HG03432 (cell line): ENCODE measurements at regions not wholly inside any gene's neighbourhood (a gene's known extent, or its start where the extent isn't known, plus 50 kb on each side); places are given as distances from the start of the nearest gene placed in this dataset.

Source experiments
- ATAC-seq: cut with Tn5 transposase; IDR thresholded peaks from one replicate; pipeline ENCODE4 v1.9.1; 2021; ENCODE audit warnings: mild to moderate bottlenecking, moderate library complexity; ENCODE audit not compliant: unreplicated experiment

- ATAC-seq = no peak
These were observed 101.9 kb downstream of the PLK2 start for GRCh38 chr5:58357799-58358500.

GRCh38 chr5:58357121-58357520, 102.8 kb downstream of the PLK2 start:
- ATAC-seq = no peak

GRCh38 chr5:58356662-58357061, 103.2 kb downstream of the PLK2 start:
- no peak for ATAC-seq

- ATAC-seq = no peak
These were observed 105.1 kb downstream of the PLK2 start for GRCh38 chr5:58354827-58355226.

- no peak for ATAC-seq
These were observed 105.9 kb downstream of the PLK2 start for GRCh38 chr5:58353992-58354391.

DNA sequence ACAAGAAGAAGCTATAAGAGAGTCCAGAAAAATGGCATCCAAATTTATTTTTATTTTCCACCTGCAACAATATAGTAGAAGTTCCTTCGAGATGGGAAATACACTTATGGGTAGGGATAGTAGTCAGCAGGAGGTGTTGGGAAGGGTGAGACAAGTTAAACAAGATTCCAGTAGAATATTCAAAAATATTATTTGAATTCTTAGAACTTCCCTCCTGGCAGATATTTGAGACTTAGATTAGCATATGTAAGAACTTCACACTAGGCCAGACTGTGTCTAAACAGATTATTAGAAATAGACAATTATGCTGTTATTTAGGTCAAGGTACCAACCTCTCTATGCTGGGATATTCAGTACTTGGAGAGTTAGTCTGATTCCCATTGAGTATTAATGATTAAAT, 108.7 kb downstream of the PLK2 start:
- ATAC-seq = no peak

DNA sequence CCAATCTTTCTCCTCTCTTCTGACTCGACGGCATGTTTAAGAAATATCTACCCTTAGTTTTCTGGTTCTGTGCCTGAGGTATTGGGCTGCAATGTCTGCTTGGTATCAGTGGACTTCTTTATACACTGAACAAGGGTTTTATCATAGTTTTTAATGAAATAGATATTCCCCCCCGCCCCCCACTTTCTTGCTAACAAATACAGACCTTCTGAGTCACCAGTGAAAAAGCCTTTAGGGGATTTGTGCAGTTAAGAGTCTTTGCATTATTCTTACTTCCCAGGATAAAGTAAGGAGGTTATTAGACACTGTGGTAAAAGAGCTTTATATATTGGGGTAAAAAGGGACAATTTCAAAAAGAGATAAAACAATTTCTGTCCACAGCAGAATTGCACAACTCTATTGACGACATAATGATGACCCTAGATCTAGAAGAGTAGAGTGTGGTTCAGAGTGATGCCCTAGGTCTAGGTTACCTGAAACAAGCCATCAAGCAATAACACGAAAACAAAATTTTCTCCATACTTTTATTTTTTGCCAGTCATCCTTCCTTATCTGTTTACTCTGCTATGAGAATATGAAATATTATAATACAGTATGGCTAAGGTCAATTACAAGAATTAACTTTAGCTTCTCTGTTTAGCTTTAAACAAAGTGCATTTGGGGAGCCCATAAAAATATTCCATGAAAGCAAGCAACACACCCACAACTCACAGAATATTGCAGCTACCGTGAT, 110.7 kb downstream of the PLK2 start:
- no peak for ATAC-seq

DNA sequence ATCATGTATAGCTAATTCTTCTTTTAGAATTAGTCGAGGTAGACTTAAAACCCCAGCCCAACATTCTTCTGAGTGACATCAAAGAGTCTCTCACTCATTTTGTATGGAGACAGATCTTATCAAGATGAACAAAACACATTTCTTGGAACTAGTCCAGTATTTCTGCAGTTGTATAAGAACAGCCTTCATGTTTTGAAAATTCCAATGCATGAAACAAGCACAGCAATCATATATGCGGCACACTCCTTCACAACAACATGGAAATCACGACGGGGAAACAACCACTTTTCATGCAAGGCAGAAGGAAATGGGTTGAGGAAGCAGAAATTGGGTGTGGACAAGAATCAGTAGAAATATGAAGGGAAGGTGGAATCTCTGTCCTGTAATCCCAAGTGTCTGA, 113.8 kb downstream of the PLK2 start:
- no peak for ATAC-seq

GRCh38 chr5:58341476-58341875, 118.4 kb downstream of the PLK2 start:
- ATAC-seq = no peak

GRCh38 chr5:58335518-58335917, 124.4 kb downstream of the PLK2 start:
- ATAC-seq = no peak

- ATAC-seq = no peak
These were observed 125.9 kb downstream of the PLK2 start for GRCh38 chr5:58334035-58334434.

GRCh38 chr5:58330781-58331180, 129.1 kb downstream of the PLK2 start:
- no peak for ATAC-seq

GRCh38 chr5:58327289-58327688, 132.6 kb downstream of the PLK2 start:
- ATAC-seq = peak; percentile 77

DNA sequence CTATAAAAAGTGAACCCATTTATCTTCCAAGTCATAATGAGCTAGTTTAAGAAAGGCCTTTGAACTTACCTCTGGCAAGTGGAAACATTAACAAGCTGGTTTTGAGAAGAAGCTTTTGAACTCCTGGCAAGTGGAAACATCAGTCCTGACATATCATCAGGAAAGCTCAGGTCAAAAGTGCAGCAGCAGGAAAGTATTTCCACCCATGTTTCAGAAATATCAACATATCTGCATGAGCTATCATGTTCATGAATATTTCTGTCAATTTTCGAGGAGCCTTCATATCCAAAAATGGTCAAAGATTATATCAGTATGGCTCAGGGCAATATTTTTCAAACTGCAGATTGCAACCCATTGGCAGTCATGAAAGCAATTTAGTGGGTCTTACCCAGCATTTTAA, 133.9 kb downstream of the PLK2 start:
- ATAC-seq = no peak

DNA sequence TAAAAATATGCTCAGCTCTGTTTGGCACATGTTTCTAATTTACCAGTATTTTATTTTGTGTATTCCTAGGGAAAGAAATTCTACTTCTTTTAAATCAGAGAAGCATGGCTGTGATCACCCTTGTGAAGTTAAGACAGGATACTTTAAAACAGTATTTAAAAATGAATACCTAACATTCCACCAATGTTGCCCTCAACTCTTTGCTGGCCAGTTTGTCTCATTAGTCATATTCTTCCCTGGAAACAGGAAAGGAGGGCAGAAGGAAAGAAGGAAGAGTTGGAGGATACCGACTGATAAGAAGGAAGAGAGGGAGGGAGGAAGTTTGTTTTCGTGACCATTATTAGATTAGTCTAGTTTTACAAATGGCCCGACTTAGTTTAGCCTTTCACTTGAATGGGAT, 137.4 kb downstream of the PLK2 start:
- no peak for ATAC-seq

GRCh38 chr5:58318468-58318867, 141.4 kb downstream of the PLK2 start:
- no peak for ATAC-seq

DNA sequence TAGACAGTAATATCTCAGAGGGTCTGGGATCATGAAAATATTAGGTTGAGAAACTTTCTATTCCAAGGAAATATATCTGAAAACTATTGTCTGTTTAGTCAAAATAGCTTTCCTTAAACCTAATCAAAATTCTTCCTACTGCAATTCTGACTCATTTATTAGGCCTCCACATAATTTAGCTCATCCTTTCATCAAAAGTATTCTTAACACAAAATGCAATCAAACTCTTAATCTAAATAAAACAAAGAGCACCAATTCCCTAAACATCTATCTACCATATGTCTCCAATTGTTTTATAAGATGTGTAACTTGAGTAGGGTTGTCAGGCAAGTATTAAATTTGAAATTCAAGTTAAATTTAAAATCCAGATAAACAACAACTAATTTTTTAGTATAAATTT, 142.1 kb downstream of the PLK2 start:
- ATAC-seq = no peak

DNA sequence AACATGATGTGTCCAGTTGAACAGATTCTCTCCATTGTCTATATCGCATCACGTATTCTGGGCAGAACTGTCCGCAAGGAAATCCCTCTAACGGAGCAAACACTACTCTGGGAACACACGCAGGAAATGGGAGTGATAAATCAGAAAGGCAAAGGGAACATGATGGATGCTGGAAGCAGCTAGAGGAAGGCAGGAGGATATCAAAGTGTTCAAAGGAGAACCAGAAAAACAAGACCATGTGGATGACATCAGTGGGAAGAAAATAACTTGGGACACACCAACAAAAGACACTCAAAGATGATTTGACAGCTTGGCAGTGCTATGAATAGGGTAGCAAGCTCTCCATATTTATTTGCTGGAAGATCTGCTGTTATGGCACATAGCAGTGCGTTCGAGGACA, 142.9 kb downstream of the PLK2 start:
- ATAC-seq = no peak

DNA sequence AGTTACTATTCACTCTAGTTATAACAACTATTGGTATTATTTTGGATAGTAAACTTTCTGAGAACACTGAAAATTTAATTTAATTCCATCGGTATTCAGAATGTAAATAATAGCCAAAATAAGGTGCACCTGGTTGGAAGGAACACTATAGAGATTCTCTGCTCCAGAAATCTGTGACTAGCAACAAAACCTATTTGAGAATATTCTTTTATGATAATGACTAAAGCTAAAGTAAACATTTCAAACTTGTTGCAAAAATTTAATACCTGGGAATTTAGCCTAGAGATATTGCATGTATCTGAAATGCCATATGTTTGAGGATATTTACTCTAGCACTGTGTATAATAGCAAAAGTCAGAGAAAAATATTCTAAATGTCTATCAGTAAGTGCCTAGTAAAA, 144.1 kb downstream of the PLK2 start:
- ATAC-seq = no peak

DNA sequence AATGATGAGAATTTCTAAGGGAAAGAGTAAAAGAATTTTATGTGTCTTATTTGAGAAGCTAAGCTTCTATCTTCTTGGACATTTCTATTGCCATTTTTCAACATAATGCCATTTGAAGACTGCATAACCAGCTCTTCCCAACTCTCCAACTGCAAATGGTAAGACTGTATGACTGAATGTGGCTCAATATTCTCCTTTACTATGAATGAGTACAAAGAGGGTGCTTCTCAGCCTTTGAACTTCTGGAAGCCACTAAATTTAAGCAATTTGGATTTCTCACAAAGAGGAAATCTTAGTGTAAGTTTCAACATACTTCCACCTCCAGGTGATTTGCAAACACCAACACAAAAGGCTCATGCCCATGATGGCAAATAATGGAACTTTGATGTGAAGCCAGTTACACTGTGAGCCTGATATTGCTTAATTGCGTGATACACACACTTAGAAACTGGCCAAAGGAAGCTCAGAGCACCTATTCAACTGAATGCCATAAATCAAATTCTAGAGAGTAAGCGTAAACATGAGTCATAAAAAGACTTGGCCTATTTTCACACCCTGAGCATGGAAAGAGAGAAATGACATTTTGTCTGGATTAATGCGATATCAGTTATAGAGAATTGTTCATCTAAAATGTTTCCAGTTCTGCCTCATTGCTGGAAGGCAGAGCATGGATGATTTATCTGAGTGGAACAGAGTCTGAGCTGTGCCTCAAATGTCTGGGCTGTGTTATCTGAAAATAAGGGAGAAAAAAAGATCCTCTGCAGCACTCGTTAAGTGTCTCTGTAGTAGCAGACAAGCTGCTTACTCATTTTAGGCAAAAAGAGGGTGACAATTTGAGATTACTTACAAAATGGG, 145.3 kb downstream of the PLK2 start:
- no peak for ATAC-seq

DNA sequence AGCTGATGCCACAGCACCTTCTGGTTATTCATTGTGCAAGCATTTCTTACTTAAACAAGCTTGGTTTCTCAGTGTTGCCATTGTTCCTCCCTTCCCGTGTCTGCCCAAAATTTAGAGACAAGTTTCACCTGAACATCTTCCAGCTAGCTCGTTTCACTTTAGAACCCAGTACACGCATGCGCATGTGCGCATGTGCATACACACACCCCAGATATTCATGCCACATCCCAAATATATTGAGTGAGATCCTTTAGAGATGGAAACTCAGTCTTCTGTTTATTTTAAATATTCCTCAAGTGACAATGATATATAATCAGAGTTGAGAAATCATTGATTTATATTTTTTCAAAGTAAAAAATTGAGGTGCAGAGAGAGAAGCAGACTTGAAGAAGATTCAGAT, 147.6 kb downstream of the PLK2 start:
- ATAC-seq = no peak

DNA sequence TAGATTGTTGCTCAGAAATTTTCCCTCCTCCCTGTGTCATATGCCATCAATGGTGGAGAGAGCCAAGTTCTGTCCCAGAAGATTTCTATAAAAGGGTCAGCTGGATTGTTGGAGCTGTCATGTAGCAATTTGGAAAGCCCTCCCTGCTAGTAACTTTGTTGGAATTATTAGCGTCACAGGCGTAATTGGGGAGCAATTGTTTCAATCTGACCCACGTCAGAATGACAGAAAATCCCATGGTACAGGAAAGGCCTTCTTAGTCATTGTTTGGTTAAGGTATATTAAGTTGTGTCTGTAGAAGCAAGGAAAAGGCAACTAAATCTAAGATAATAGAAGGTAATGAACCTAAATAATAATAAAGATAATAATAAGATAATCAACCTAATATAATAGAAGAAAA, 148.4 kb downstream of the PLK2 start:
- no peak for ATAC-seq
